HL-60 (cell line): ENCODE measurements at regions not wholly inside any gene's neighbourhood (a gene's known extent, or its start where the extent isn't known, plus 50 kb on each side); places are given as distances from the start of the nearest gene placed in this dataset.

Source experiments
- DNase-seq, 2 experiments: peaks; one replicate each; pipeline ENCODE4 v3.0.0-alpha.2; 2010 to 2020; ENCODE audit warnings: low read depth in 1 of 2, low spot score in 1 of 2
- H3K27ac ChIP-seq: fragments of 250-450 bp; sonication (Bioruptor Pico); replicated peaks from 2 replicates; pipeline ENCODE4 v1.5.1; 2020; ENCODE audit warnings: mild to moderate bottlenecking, moderate library complexity
- H3K27me3 ChIP-seq: fragments of 250-450 bp; sonication (Bioruptor Pico); 2 replicates; pipeline ENCODE4 v1.5.1; 2021; ENCODE audit warnings: mild to moderate bottlenecking, moderate library complexity; ENCODE audit not compliant: insufficient read depth, poor library complexity, severe bottlenecking
- H3K4me3 ChIP-seq: replicated peaks from 2 replicates; pipeline ENCODE4 v1.5.1; 2011; ENCODE audit warnings: mild to moderate bottlenecking, control low read depth, low read length; ENCODE audit not compliant: insufficient read depth
- CTCF ChIP-seq: IDR thresholded peaks from one replicate; pipeline ENCODE4 v1.5.1; 2011; ENCODE audit warnings: low read length, control low read depth, inconsistent platforms; ENCODE audit not compliant: insufficient read depth
- GABPA ChIP-seq: IDR thresholded peaks from 2 replicates; pipeline ENCODE4 v1.6.1; 2012; ENCODE audit warnings: low read depth
- POLR2AphosphoS5 ChIP-seq: IDR thresholded peaks from 2 replicates; pipeline ENCODE4 v1.6.1; 2012; ENCODE audit warnings: low read depth
- REST ChIP-seq: IDR thresholded peaks from 2 replicates; pipeline ENCODE4 v1.6.1; 2012; ENCODE audit warnings: low read depth; ENCODE audit not compliant: insufficient replicate concordance
- SPI1 ChIP-seq: IDR thresholded peaks from 2 replicates; pipeline ENCODE4 v1.6.1; 2012; ENCODE audit warnings: low read depth, mild to moderate bottlenecking, borderline replicate concordance

GRCh38 chr1:115426231-115426771, 88.3 kb upstream of the NGF start:
- TF ChIP-seq CTCF (no peak), GABPA (no peak), REST (no peak), SPI1 (no peak), POLR2AphosphoS5 (no peak)
- DNase-seq = no peak
- Histone ChIP-seq H3K4me3 (no peak overlapping the region), H3K27me3 (no peaks in the 10 kb centered on the region), H3K27ac (no peak overlapping the region)

GRCh38 chr1:115425442-115425841, 87.4 kb upstream of the NGF start:
- no peak for DNase-seq
- TF ChIP-seq POLR2AphosphoS5 (no peak), CTCF (no peak), REST (no peak), GABPA (no peak), SPI1 (no peak)
- H3K27me3 ChIP-seq = no peaks in the 10 kb centered on the region
- H3K27ac ChIP-seq = no peak overlapping the region
- no peak overlapping the region for H3K4me3 ChIP-seq

- no peak for TF ChIP-seq GABPA
- no peak for TF ChIP-seq POLR2AphosphoS5
- no peak for TF ChIP-seq REST
- TF ChIP-seq CTCF = no peak
- TF ChIP-seq SPI1 = no peak
- DNase-seq = no peak
- Histone ChIP-seq H3K27me3 (no peaks in the 10 kb centered on the region), H3K27ac (no peak overlapping the region), H3K4me3 (no peak overlapping the region)
These were observed 85.7 kb upstream of the NGF start for GRCh38 chr1:115423776-115424175.
